ENCODE measurements at regions not wholly inside any gene's neighbourhood (a gene's known extent, or its start where the extent isn't known, plus 50 kb on each side); places are given as distances from the start of the nearest gene placed in this dataset.
A peak's percentile ranks its signal among the peaks of the same experiment; 100 is the strongest.

GRCh38 chr4:152109531-152110509 lies 349.0 kb upstream of the GATB start:
- no peaks in the 10 kb centered on the region for H3K36me3 Mint-ChIP-seq (ENCODE audit: low read depth)
- peaks cover 74% of the 10 kb centered on the region for H3K4me1 Mint-ChIP-seq
- H3K4me3 Mint-ChIP-seq: peak overlapping the region in 2 of 3 experiments; percentile 2 to 33
- H3K27ac Mint-ChIP-seq: peak overlapping the region; percentile 65 to 75 (median 74)
- H3K9me3 Mint-ChIP-seq: no peaks in the 10 kb centered on the region
- H3K27me3 Mint-ChIP-seq (ENCODE audit: low read depth): peaks cover 11% of the 10 kb centered on the region
- no peak for TF ChIP-seq CTCF (IDR thresholded peaks at IDR 0.05; ENCODE audit: unreplicated experiment in 3 of 3)

- no peak overlapping the region for H3K4me3 Mint-ChIP-seq
- H3K27ac Mint-ChIP-seq: peak overlapping the region; percentile 3 to 68 (median 26)
- H3K36me3 Mint-ChIP-seq (ENCODE audit: low read depth): no peaks in the 10 kb centered on the region
- peaks cover 25% of the 10 kb centered on the region for H3K27me3 Mint-ChIP-seq (ENCODE audit: low read depth)
- no peaks in the 10 kb centered on the region for H3K9me3 Mint-ChIP-seq
- TF ChIP-seq CTCF (IDR thresholded peaks at IDR 0.05; ENCODE audit: unreplicated experiment in 3 of 3): no peak
- H3K4me1 Mint-ChIP-seq: peaks cover 74% of the 10 kb centered on the region
Measured at GRCh38 chr4:152107736-152108500, 347.1 kb upstream of the GATB start.

- no peak for TF ChIP-seq CTCF (IDR thresholded peaks at IDR 0.05; ENCODE audit: unreplicated experiment in 3 of 3)
- Mint-ChIP-seq H3K27ac (peak overlapping the region; percentile 22 to 73 (median 68)), H3K4me1 (peaks cover 75% of the 10 kb centered on the region), H3K9me3 (no peaks in the 10 kb centered on the region), H3K27me3 (ENCODE audit: low read depth) (peaks cover 26% of the 10 kb centered on the region), H3K4me3 (no peak overlapping the region), H3K36me3 (ENCODE audit: low read depth) (no peaks in the 10 kb centered on the region)
Measured at GRCh38 chr4:152106781-152107321, 346.0 kb upstream of the GATB start.

GRCh38 chr4:152106113-152106763 lies 345.4 kb upstream of the GATB start:
- H3K36me3 Mint-ChIP-seq (ENCODE audit: low read depth): no peaks in the 10 kb centered on the region
- no peak for TF ChIP-seq CTCF (IDR thresholded peaks at IDR 0.05; ENCODE audit: unreplicated experiment in 3 of 3)
- H3K4me3 Mint-ChIP-seq: no peak overlapping the region
- H3K9me3 Mint-ChIP-seq: no peaks in the 10 kb centered on the region
- H3K27ac Mint-ChIP-seq: peak overlapping the region; percentile 22 to 73 (median 68)
- peaks cover 26% of the 10 kb centered on the region for H3K27me3 Mint-ChIP-seq (ENCODE audit: low read depth)
- peaks cover 81% of the 10 kb centered on the region for H3K4me1 Mint-ChIP-seq

GRCh38 chr4:152104901-152105357 lies 344.1 kb upstream of the GATB start:
- H3K27ac Mint-ChIP-seq: peak overlapping the region; percentile 64 to 77 (median 77)
- peaks cover 34% of the 10 kb centered on the region for H3K27me3 Mint-ChIP-seq (ENCODE audit: low read depth)
- H3K4me3 Mint-ChIP-seq: peak overlapping the region in 1 of 3 experiments; percentile 23
- H3K36me3 Mint-ChIP-seq (ENCODE audit: low read depth): no peaks in the 10 kb centered on the region
- no peaks in the 10 kb centered on the region for H3K9me3 Mint-ChIP-seq
- peaks cover 79% of the 10 kb centered on the region for H3K4me1 Mint-ChIP-seq
- no peak for TF ChIP-seq CTCF (IDR thresholded peaks at IDR 0.05; ENCODE audit: unreplicated experiment in 3 of 3)

Measured in nephron (organoid).